H9 (cell line): ENCODE measurements at regions not wholly inside any gene's neighbourhood (a gene's known extent, or its start where the extent isn't known, plus 50 kb on each side); places are given as distances from the start of the nearest gene placed in this dataset.

Source experiments
- DNase-seq: peaks from one replicate; pipeline ENCODE4 v3.0.0-alpha.2; 2017
- H2AFZ ChIP-seq: one replicate; pipeline ENCODE4 v1.6.1; 2013; ENCODE audit warnings: mild to moderate bottlenecking, low read length, control low read depth, moderate library complexity
- H2AK5ac ChIP-seq: 2 replicates; pipeline ENCODE4 v1.6.1; 2013; ENCODE audit warnings: low read length, control low read depth, mixed read lengths; ENCODE audit not compliant: insufficient read length
- H2BK120ac ChIP-seq: one replicate; pipeline ENCODE4 v1.6.1; 2013; ENCODE audit warnings: low read depth, mild to moderate bottlenecking, low read length, control low read depth, inconsistent platforms; ENCODE audit not compliant: poor library complexity, severe bottlenecking
- H2BK12ac ChIP-seq: 2 replicates; pipeline ENCODE4 v1.6.1; 2013; ENCODE audit warnings: low read length, control low read depth, mixed read lengths, low read depth; ENCODE audit not compliant: insufficient read length
- H2BK15ac ChIP-seq: 2 replicates; pipeline ENCODE4 v1.6.1; 2013; ENCODE audit warnings: low read depth, low read length, control low read depth
- H2BK20ac ChIP-seq: one replicate; pipeline ENCODE4 v1.6.1; 2013; ENCODE audit warnings: low read depth, mild to moderate bottlenecking, low read length, control low read depth, inconsistent platforms; ENCODE audit not compliant: poor library complexity, severe bottlenecking
- H2BK5ac ChIP-seq: 2 replicates; pipeline ENCODE4 v1.6.1; 2013; ENCODE audit warnings: low read length, control low read depth, mixed read lengths; ENCODE audit not compliant: insufficient read length
- H3K14ac ChIP-seq: 2 replicates; pipeline ENCODE4 v1.6.1; 2013; ENCODE audit warnings: low read length, control low read depth; ENCODE audit not compliant: insufficient read depth
- H3K18ac ChIP-seq: 2 replicates; pipeline ENCODE4 v1.6.1; 2013; ENCODE audit warnings: low read depth, mild to moderate bottlenecking, mixed read lengths, low read length, control low read depth; ENCODE audit not compliant: insufficient read length
- H3K23ac ChIP-seq: 2 replicates; pipeline ENCODE4 v1.6.1; 2013; ENCODE audit warnings: low read length, control low read depth, mixed read lengths, low read depth; ENCODE audit not compliant: insufficient read length
- H3K23me2 ChIP-seq: 2 replicates; pipeline ENCODE4 v1.6.1; 2013; ENCODE audit warnings: low read depth, mild to moderate bottlenecking, mixed read lengths, low read length, control low read depth; ENCODE audit not compliant: insufficient read length, poor library complexity, severe bottlenecking
- H3K27ac ChIP-seq: 2 replicates; pipeline ENCODE4 v1.5.1; 2013; ENCODE audit warnings: low read length, control low read depth, mixed read lengths, low read depth; ENCODE audit not compliant: insufficient read length
- H3K27me3 ChIP-seq: 2 replicates; pipeline ENCODE4 v1.6.1; 2013; ENCODE audit warnings: low read length, control low read depth, inconsistent platforms; ENCODE audit not compliant: insufficient read depth
- H3K4ac ChIP-seq: 2 replicates; pipeline ENCODE4 v1.6.1; 2013; ENCODE audit warnings: low read depth, mild to moderate bottlenecking, control low read depth, inconsistent platforms, low read length, moderate library complexity
- H3K4me1 ChIP-seq: 2 replicates; pipeline ENCODE4 v1.6.1; 2013; ENCODE audit warnings: low read length, control low read depth, inconsistent platforms; ENCODE audit not compliant: insufficient read depth
- H3K4me2 ChIP-seq: 2 replicates; pipeline ENCODE4 v1.6.1; 2013; ENCODE audit warnings: low read length, control low read depth, mixed read lengths; ENCODE audit not compliant: insufficient read length, insufficient read depth
- H3K56ac ChIP-seq: 2 replicates; pipeline ENCODE4 v1.6.1; 2013; ENCODE audit warnings: low read depth, mild to moderate bottlenecking, mixed read lengths, low read length, control low read depth; ENCODE audit not compliant: insufficient read length
- H3K79me1 ChIP-seq: 2 replicates; pipeline ENCODE4 v1.6.1; 2013; ENCODE audit warnings: low read depth, mild to moderate bottlenecking, moderate library complexity, low read length, control low read depth, inconsistent platforms; ENCODE audit not compliant: insufficient read depth, poor library complexity, severe bottlenecking
- H3K79me2 ChIP-seq: 2 replicates; pipeline ENCODE4 v1.6.1; 2013; ENCODE audit warnings: low read length, control low read depth, inconsistent platforms; ENCODE audit not compliant: insufficient read depth
- H3K9ac ChIP-seq: 2 replicates; pipeline ENCODE4 v1.6.1; 2013; ENCODE audit warnings: low read length, control low read depth, mixed read lengths; ENCODE audit not compliant: insufficient read length; ENCODE audit errors: extremely low read depth
- H3K9me3 ChIP-seq: one replicate; pipeline ENCODE4 v1.6.1; 2013; ENCODE audit warnings: low read depth, low read length, inconsistent platforms; ENCODE audit not compliant: control insufficient read depth
- H3T11ph ChIP-seq: one replicate; pipeline ENCODE4 v1.6.1; 2013; ENCODE audit warnings: mild to moderate bottlenecking, low read length, control low read depth, inconsistent platforms
- H4K20me1 ChIP-seq: one replicate; pipeline ENCODE4 v1.6.1; 2013; ENCODE audit not compliant: control insufficient read depth, insufficient read length, insufficient read depth
- H4K5ac ChIP-seq: 2 replicates; pipeline ENCODE4 v1.6.1; 2013; ENCODE audit warnings: low read depth, mild to moderate bottlenecking, mixed read lengths, low read length, control low read depth; ENCODE audit not compliant: insufficient read length
- H4K8ac ChIP-seq: replicated peaks from 2 replicates; pipeline ENCODE4 v1.6.1; 2013; ENCODE audit warnings: low read length, control low read depth, mixed read lengths, low read depth; ENCODE audit not compliant: insufficient read length
- H4K91ac ChIP-seq: 2 replicates; pipeline ENCODE4 v1.6.1; 2013; ENCODE audit warnings: low read depth, mild to moderate bottlenecking, moderate library complexity, mixed read lengths, low read length, control low read depth; ENCODE audit not compliant: insufficient read length
- H3K27ac Mint-ChIP-seq, 3 experiments: 2 replicates in 2 of 3; 3 replicates in 1 of 3; pipeline ENCODE4 v1.8.0; 2020 to 2021; ENCODE audit warnings: mixed read lengths in 3 of 3, mild to moderate bottlenecking in 1 of 3, moderate library complexity in 1 of 3
- H3K27me3 Mint-ChIP-seq: 2 replicates; pipeline ENCODE4 v1.8.0; 2021; ENCODE audit warnings: low read depth, mild to moderate bottlenecking, moderate library complexity, mixed read lengths
- H3K36me3 Mint-ChIP-seq, 3 experiments: 2 replicates in 2 of 3; 3 replicates in 1 of 3; pipeline ENCODE4 v1.8.0; 2020 to 2021; ENCODE audit warnings: low read depth in 3 of 3, mixed read lengths in 3 of 3; ENCODE audit not compliant: insufficient read depth in 1 of 3
- H3K4me1 Mint-ChIP-seq, 2 experiments: 2 replicates each; pipeline ENCODE4 v1.8.0; 2020; ENCODE audit warnings: mixed read lengths in 2 of 2
- H3K4me3 Mint-ChIP-seq, 2 experiments: 2 replicates in 1 of 2; 3 replicates in 1 of 2; pipeline ENCODE4 v1.8.0; 2020 to 2021; ENCODE audit warnings: mild to moderate bottlenecking in 2 of 2, mixed read lengths in 2 of 2, moderate library complexity in 1 of 2
- H3K9me3 Mint-ChIP-seq, 2 experiments: 2 replicates in 1 of 2; 3 replicates in 1 of 2; pipeline ENCODE4 v1.8.0; 2020; ENCODE audit warnings: mild to moderate bottlenecking in 2 of 2, mixed read lengths in 2 of 2, moderate library complexity in 1 of 2
- WGBS: extraction: QIAGEN DNeasy Blood & Tissue Kit; methylation state at CpG from one replicate; pipeline ENCODE4 v1.1.7; 2013; ENCODE audit warnings: missing lambda C conversion rate, low lambda C conversion rate, mixed read lengths; ENCODE audit not compliant: insufficient read length; ENCODE audit errors: extremely low coverage; 5-methylcytosine and 5-hydroxymethylcytosine counted together
- TF ChIP-seq, protein P1 (sequence below): fragments of 200-600 bp; sonication (generic); conservative IDR thresholded peaks from 3 replicates; pipeline ENCODE4 v1.8.0; 2021; ENCODE audit warnings: antibody characterized with exemption, mild to moderate bottlenecking

DNA sequence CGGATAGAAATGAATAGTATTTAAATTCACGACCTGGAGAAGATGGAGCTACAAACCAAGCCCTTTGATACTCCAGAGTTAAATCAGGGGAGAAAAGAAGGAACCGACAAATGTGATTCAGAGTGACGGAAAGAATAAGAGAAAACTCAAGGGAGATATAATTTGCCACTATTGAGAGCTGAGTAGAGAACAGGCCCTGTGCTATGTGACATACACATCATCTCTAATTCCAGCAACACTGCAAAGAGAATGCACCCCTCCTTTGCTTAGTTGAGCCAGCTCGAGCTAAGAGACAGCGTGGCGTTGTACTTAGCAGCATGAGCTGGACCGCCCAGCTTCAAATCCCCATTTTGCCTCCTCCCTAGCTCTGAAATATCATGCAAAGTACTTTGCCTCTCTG lies 266.4 kb upstream of the TENM3 start:
- Mint-ChIP-seq H3K27ac (peak overlapping the region in 1 of 3 experiments; percentile 35; a peak in 1 of 7 replicates), H3K4me1 (peaks cover 6% of the 10 kb centered on the region in 2 experiments; a peak in 2 of 4 replicates), H3K9me3 (peaks cover 2 to 8% of the 10 kb centered on the region in 2 experiments; a peak in 2 of 5 replicates), H3K36me3 (peaks cover 0 to 9% (median 5%) of the 10 kb centered on the region in 3 experiments), H3K27me3 (no peaks in the 10 kb centered on the region), H3K4me3 (no peak overlapping the region)
- H4K8ac ChIP-seq = no peak overlapping the region
- H3K14ac ChIP-seq = no peak overlapping the region
- H3K79me2 ChIP-seq = no peaks in the 10 kb centered on the region
- no peak overlapping the region for H3T11ph ChIP-seq
- no peak overlapping the region for H4K5ac ChIP-seq
- no peak overlapping the region for H3K18ac ChIP-seq
- H4K20me1 ChIP-seq = no peaks in the 10 kb centered on the region
- TF ChIP-seq, protein P1, sequence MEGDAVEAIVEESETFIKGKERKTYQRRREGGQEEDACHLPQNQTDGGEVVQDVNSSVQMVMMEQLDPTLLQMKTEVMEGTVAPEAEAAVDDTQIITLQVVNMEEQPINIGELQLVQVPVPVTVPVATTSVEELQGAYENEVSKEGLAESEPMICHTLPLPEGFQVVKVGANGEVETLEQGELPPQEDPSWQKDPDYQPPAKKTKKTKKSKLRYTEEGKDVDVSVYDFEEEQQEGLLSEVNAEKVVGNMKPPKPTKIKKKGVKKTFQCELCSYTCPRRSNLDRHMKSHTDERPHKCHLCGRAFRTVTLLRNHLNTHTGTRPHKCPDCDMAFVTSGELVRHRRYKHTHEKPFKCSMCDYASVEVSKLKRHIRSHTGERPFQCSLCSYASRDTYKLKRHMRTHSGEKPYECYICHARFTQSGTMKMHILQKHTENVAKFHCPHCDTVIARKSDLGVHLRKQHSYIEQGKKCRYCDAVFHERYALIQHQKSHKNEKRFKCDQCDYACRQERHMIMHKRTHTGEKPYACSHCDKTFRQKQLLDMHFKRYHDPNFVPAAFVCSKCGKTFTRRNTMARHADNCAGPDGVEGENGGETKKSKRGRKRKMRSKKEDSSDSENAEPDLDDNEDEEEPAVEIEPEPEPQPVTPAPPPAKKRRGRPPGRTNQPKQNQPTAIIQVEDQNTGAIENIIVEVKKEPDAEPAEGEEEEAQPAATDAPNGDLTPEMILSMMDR = no peak
- H3K4me2 ChIP-seq = no peak overlapping the region
- no peak overlapping the region for H2BK120ac ChIP-seq
- no peak overlapping the region for H4K91ac ChIP-seq
- no peak overlapping the region for H2BK12ac ChIP-seq
- no peak overlapping the region for H2BK15ac ChIP-seq
- no peaks in the 10 kb centered on the region for H3K9me3 ChIP-seq
- no peak overlapping the region for H3K27ac ChIP-seq
- H2AFZ ChIP-seq = no peak overlapping the region
- no peak overlapping the region for H3K4ac ChIP-seq
- H3K23ac ChIP-seq = no peak overlapping the region
- no peaks in the 10 kb centered on the region for H3K23me2 ChIP-seq
- no peak overlapping the region for H3K56ac ChIP-seq
- H2BK20ac ChIP-seq = no peak overlapping the region
- no peaks in the 10 kb centered on the region for H3K4me1 ChIP-seq
- WGBS = no CpG with 5 or more reads among the region's 8 CpGs
- H2BK5ac ChIP-seq = no peak overlapping the region
- H3K27me3 ChIP-seq = no peaks in the 10 kb centered on the region
- no peak for DNase-seq
- no peak overlapping the region for H3K9ac ChIP-seq
- H2AK5ac ChIP-seq = no peak overlapping the region
- H3K79me1 ChIP-seq = no peaks in the 10 kb centered on the region
